ENCODE measurements at regions not wholly inside any gene's neighbourhood (a gene's known extent, or its start where the extent isn't known, plus 50 kb on each side); places are given as distances from the start of the nearest gene placed in this dataset.

GRCh38 chr12:25723336-25723735 is 170.3 kb upstream of the LMNTD1 start:
- no peak for ATAC-seq (replicated peaks in 1 of 4)
- DNase-seq = no peak
- H3K9me3 ChIP-seq = no peaks in the 10 kb centered on the region
- H3K4me3 Mint-ChIP-seq = no peak overlapping the region
- peaks cover 0 to 4% of the 10 kb centered on the region in 2 donors for H3K27me3 Mint-ChIP-seq
- no peaks in the 10 kb centered on the region for H3K4me1 Mint-ChIP-seq
- no peak overlapping the region for H3K27ac Mint-ChIP-seq
- H3K4me3 ChIP-seq (ENCODE audit: control insufficient read depth in 1 of 2, extremely low read depth in 1 of 2, low read length in 1 of 2) = no peak overlapping the region
- H3K36me3 ChIP-seq (ENCODE audit: control insufficient read depth in 2 of 2, extremely low read depth in 1 of 2, insufficient read depth in 1 of 2, low read length in 1 of 2) = no peaks in the 10 kb centered on the region
- ChIA-PET CTCF (no interaction called here), POLR2A (no interaction called here)
- no peaks in the 10 kb centered on the region for H3K4me1 ChIP-seq (ENCODE audit: control insufficient read depth in 1 of 2, extremely low read depth in 1 of 2, insufficient read depth in 2 of 2, low read length in 2 of 2)
- no peaks in the 10 kb centered on the region for H3K27me3 ChIP-seq (replicated peaks in 1 of 2; ENCODE audit: control insufficient read depth in 2 of 2, extremely low read depth in 1 of 2, insufficient read depth in 2 of 2, low read length in 1 of 2)
- H3K27ac ChIP-seq (ENCODE audit: low read length) = no peak overlapping the region
- no peaks in the 10 kb centered on the region for H3K9me3 Mint-ChIP-seq
- H3K36me3 Mint-ChIP-seq = no peaks in the 10 kb centered on the region
- WGBS (ENCODE audit: insufficient coverage) = no CpG with 5 or more reads among the region's 1 CpG

- CTCF ChIA-PET = no interaction called here
- Histone ChIP-seq H3K4me3 (ENCODE audit: control insufficient read depth in 1 of 2, extremely low read depth in 1 of 2, low read length in 1 of 2) (no peak overlapping the region), H3K9me3 (no peaks in the 10 kb centered on the region), H3K4me1 (ENCODE audit: control insufficient read depth in 1 of 2, extremely low read depth in 1 of 2, insufficient read depth in 2 of 2, low read length in 2 of 2) (no peaks in the 10 kb centered on the region), H3K27me3 (replicated peaks in 1 of 2; ENCODE audit: control insufficient read depth in 2 of 2, extremely low read depth in 1 of 2, insufficient read depth in 2 of 2, low read length in 1 of 2) (no peaks in the 10 kb centered on the region), H3K36me3 (ENCODE audit: control insufficient read depth in 2 of 2, extremely low read depth in 1 of 2, insufficient read depth in 1 of 2, low read length in 1 of 2) (no peaks in the 10 kb centered on the region), H3K27ac (ENCODE audit: low read length) (no peak overlapping the region)
- Mint-ChIP-seq H3K9me3 (no peaks in the 10 kb centered on the region), H3K4me3 (no peak overlapping the region), H3K36me3 (no peaks in the 10 kb centered on the region), H3K4me1 (no peaks in the 10 kb centered on the region), H3K27me3 (peaks cover 0 to 3% of the 10 kb centered on the region in 2 donors), H3K27ac (no peak overlapping the region)
- ATAC-seq (replicated peaks in 1 of 4) (no peak), DNase-seq (no peak)
- 96% methylated on average over 4 of the region's 4 CpGs for WGBS (ENCODE audit: insufficient coverage)
- POLR2A ChIA-PET = no interaction called here
Observed at GRCh38 chr12:25723921-25724491, 170.9 kb upstream of the LMNTD1 start.

DNA sequence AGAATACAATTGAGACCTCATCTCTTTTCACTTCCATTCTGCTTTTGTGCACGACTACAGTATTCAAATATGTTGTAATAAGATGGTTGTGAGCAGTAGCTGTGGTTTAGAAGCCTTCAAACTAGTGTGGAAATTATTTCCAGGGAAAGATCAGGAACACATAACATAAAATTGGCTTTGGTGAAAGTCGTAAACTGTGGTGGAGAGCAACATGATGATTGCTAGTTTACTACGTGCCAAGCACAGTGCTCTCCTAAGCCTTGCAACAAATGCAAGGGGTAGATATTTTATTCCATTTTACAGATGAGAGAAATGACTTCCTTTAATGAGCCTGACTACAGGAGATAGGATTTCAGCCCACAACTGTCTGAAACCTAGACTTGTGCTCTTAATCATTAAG is 172.4 kb upstream of the LMNTD1 start:
- Histone ChIP-seq H3K4me3 (ENCODE audit: control insufficient read depth in 1 of 2, extremely low read depth in 1 of 2, low read length in 1 of 2) (no peak overlapping the region), H3K4me1 (ENCODE audit: control insufficient read depth in 1 of 2, extremely low read depth in 1 of 2, insufficient read depth in 2 of 2, low read length in 2 of 2) (no peaks in the 10 kb centered on the region), H3K9me3 (no peaks in the 10 kb centered on the region), H3K27ac (ENCODE audit: low read length) (no peak overlapping the region), H3K36me3 (ENCODE audit: control insufficient read depth in 2 of 2, extremely low read depth in 1 of 2, insufficient read depth in 1 of 2, low read length in 1 of 2) (no peaks in the 10 kb centered on the region), H3K27me3 (replicated peaks in 1 of 2; ENCODE audit: control insufficient read depth in 2 of 2, extremely low read depth in 1 of 2, insufficient read depth in 2 of 2, low read length in 1 of 2) (no peaks in the 10 kb centered on the region)
- DNase-seq = no peak
- ChIA-PET POLR2A (no interaction called here), CTCF (no interaction called here)
- H3K27ac Mint-ChIP-seq = no peak overlapping the region
- H3K4me3 Mint-ChIP-seq = no peak overlapping the region
- WGBS (ENCODE audit: insufficient coverage) = no CpG with 5 or more reads among the region's 3 CpGs
- H3K27me3 Mint-ChIP-seq = no peaks in the 10 kb centered on the region
- H3K4me1 Mint-ChIP-seq = no peaks in the 10 kb centered on the region
- H3K36me3 Mint-ChIP-seq = no peaks in the 10 kb centered on the region
- no peaks in the 10 kb centered on the region for H3K9me3 Mint-ChIP-seq
- ATAC-seq (replicated peaks in 1 of 4) = no peak

GRCh38 chr12:25725931-25726330 is 172.8 kb upstream of the LMNTD1 start:
- Mint-ChIP-seq H3K27ac (no peak overlapping the region), H3K4me1 (no peaks in the 10 kb centered on the region), H3K9me3 (no peaks in the 10 kb centered on the region), H3K36me3 (no peaks in the 10 kb centered on the region), H3K27me3 (no peaks in the 10 kb centered on the region), H3K4me3 (no peak overlapping the region)
- no peak for ATAC-seq (replicated peaks in 1 of 4)
- no peaks in the 10 kb centered on the region for H3K36me3 ChIP-seq (ENCODE audit: control insufficient read depth in 2 of 2, extremely low read depth in 1 of 2, insufficient read depth in 1 of 2, low read length in 1 of 2)
- no peaks in the 10 kb centered on the region for H3K4me1 ChIP-seq (ENCODE audit: control insufficient read depth in 1 of 2, extremely low read depth in 1 of 2, insufficient read depth in 2 of 2, low read length in 2 of 2)
- H3K27ac ChIP-seq (ENCODE audit: low read length) = no peak overlapping the region
- ChIA-PET POLR2A (interaction anchor here in 1 of 2 donors (0.6 kb wide), 1 partner anchor 528 kb away, joined by 3 read pairs; no protein-coding TSS in a partner anchor), CTCF (no interaction called here)
- no CpG with 5 or more reads among the region's 1 CpG for WGBS (ENCODE audit: insufficient coverage)
- H3K9me3 ChIP-seq = no peaks in the 10 kb centered on the region
- H3K4me3 ChIP-seq (ENCODE audit: control insufficient read depth in 1 of 2, extremely low read depth in 1 of 2, low read length in 1 of 2) = no peak overlapping the region
- DNase-seq = no peak
- no peaks in the 10 kb centered on the region for H3K27me3 ChIP-seq (replicated peaks in 1 of 2; ENCODE audit: control insufficient read depth in 2 of 2, extremely low read depth in 1 of 2, insufficient read depth in 2 of 2, low read length in 1 of 2)

GRCh38 chr12:25728056-25728595 is 175.0 kb upstream of the LMNTD1 start:
- no peaks in the 10 kb centered on the region for H3K9me3 Mint-ChIP-seq
- H3K4me1 Mint-ChIP-seq = no peaks in the 10 kb centered on the region

DNA sequence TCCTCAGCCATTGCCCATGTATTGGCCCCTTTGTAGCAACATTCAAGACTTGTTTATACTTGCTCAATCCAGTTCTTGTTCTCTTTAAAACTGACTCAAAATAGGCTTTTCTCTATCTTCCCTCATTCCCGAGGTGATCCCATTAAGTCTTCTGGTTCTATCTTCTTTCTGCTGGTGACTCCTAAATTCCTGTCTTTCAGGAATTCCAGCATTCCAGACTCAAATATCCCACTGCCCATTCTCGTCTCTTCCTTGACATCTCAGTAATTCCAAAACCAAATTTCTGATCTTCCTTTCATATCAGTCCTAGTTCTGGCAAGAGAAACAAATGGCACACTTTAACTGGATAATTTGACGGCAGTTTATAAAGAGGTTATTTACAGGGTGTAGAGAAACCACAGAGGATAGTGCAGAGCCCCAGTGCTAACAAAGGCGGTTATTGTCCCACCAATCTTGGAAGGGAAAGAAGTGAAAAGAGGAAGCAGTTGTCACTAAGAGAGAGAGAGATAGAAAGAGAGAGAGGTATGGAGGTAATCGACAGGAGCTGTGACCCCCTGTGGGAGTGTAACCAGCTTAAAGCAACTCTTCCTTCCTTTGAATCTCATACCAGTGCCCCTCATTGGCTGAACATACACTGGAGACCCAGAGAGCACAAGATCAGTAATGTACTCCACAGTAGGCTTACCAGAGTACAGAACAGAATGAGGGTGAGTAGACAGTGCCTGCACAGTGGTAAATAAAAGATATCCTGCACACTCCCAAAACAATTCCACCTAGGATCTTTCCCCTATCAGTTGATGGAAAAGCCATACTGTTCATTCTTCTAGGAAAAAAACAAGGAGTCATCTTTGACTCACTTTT is 177.6 kb upstream of the LMNTD1 start:
- no peak overlapping the region for H3K27ac ChIP-seq (ENCODE audit: low read length)
- ChIA-PET CTCF (no interaction called here), POLR2A (interaction anchor here in 1 of 2 donors (0.6 kb wide), 1 partner anchor 290 kb away, joined by 3 read pairs; no protein-coding TSS in a partner anchor)
- H3K27me3 ChIP-seq (replicated peaks in 1 of 2; ENCODE audit: control insufficient read depth in 2 of 2, extremely low read depth in 1 of 2, insufficient read depth in 2 of 2, low read length in 1 of 2) = no peaks in the 10 kb centered on the region
- Mint-ChIP-seq H3K27ac (no peak overlapping the region), H3K27me3 (peaks cover 0 to 1% of the 10 kb centered on the region in 2 donors), H3K9me3 (peaks cover 0 to 2% (median 0%) of the 10 kb centered on the region in 3 donors), H3K4me3 (no peak overlapping the region), H3K36me3 (no peaks in the 10 kb centered on the region), H3K4me1 (no peaks in the 10 kb centered on the region)
- no peaks in the 10 kb centered on the region for H3K9me3 ChIP-seq
- no peak for ATAC-seq (replicated peaks in 1 of 4)
- no peaks in the 10 kb centered on the region for H3K4me1 ChIP-seq (ENCODE audit: control insufficient read depth in 1 of 2, extremely low read depth in 1 of 2, insufficient read depth in 2 of 2, low read length in 2 of 2)
- no peaks in the 10 kb centered on the region for H3K36me3 ChIP-seq (ENCODE audit: control insufficient read depth in 2 of 2, extremely low read depth in 1 of 2, insufficient read depth in 1 of 2, low read length in 1 of 2)
- no peak for DNase-seq
- H3K4me3 ChIP-seq (ENCODE audit: control insufficient read depth in 1 of 2, extremely low read depth in 1 of 2, low read length in 1 of 2) = no peak overlapping the region
- WGBS (ENCODE audit: insufficient coverage) = 46% methylated on average over 2 of the region's 5 CpGs

More at GRCh38 chr12:25728056-25728595, 175.0 kb upstream of the LMNTD1 start:
- Histone ChIP-seq H3K27ac (ENCODE audit: low read length) (no peak overlapping the region), H3K9me3 (no peaks in the 10 kb centered on the region), H3K36me3 (ENCODE audit: control insufficient read depth in 2 of 2, extremely low read depth in 1 of 2, insufficient read depth in 1 of 2, low read length in 1 of 2) (no peaks in the 10 kb centered on the region), H3K4me3 (ENCODE audit: control insufficient read depth in 1 of 2, extremely low read depth in 1 of 2, low read length in 1 of 2) (no peak overlapping the region), H3K4me1 (ENCODE audit: control insufficient read depth in 1 of 2, extremely low read depth in 1 of 2, insufficient read depth in 2 of 2, low read length in 2 of 2) (no peaks in the 10 kb centered on the region), H3K27me3 (replicated peaks in 1 of 2; ENCODE audit: control insufficient read depth in 2 of 2, extremely low read depth in 1 of 2, insufficient read depth in 2 of 2, low read length in 1 of 2) (no peaks in the 10 kb centered on the region)
- Mint-ChIP-seq H3K27me3 (no peaks in the 10 kb centered on the region), H3K4me3 (no peak overlapping the region), H3K27ac (no peak overlapping the region), H3K36me3 (no peaks in the 10 kb centered on the region)
- ChIA-PET CTCF (no interaction called here), POLR2A (no interaction called here)
- WGBS (ENCODE audit: insufficient coverage) = no CpG with 5 or more reads among the region's 2 CpGs
- ATAC-seq (replicated peaks in 1 of 4) = no peak
- DNase-seq = no peak

Data from T-cell (primary cell).